DMS153 treated with DMSO at 0.1 percent for 48 hours (cell line): ENCODE measurements at regions not wholly inside any gene's neighbourhood (a gene's known extent, or its start where the extent isn't known, plus 50 kb on each side); places are given as distances from the start of the nearest gene placed in this dataset.

Experiments used
- DNase-seq: peaks from one replicate; lab custom pipeline; 2025; ENCODE audit not compliant: unreplicated experiment; lab: John Stamatoyannopoulos, UW

- no peak for DNase-seq
Observed at GRCh38 chr11:92775003-92775676, 194.3 kb upstream of the MTNR1B start.

- DNase-seq = no peak
Observed at GRCh38 chr11:92776676-92777075, 192.8 kb upstream of the MTNR1B start.

- DNase-seq = no peak
Observed at GRCh38 chr11:92779746-92780145, 189.7 kb upstream of the MTNR1B start.

- DNase-seq = no peak
Observed at GRCh38 chr11:92781151-92781550, 188.3 kb upstream of the MTNR1B start.

GRCh38 chr11:92782806-92783205 is 186.6 kb upstream of the MTNR1B start:
- no peak for DNase-seq

- no peak for DNase-seq
Observed at GRCh38 chr11:92784331-92784730, 185.1 kb upstream of the MTNR1B start.

- DNase-seq = no peak
Observed at GRCh38 chr11:92787638-92788037, 181.8 kb upstream of the MTNR1B start.

- DNase-seq = no peak
Observed at GRCh38 chr11:92789761-92790160, 179.7 kb upstream of the MTNR1B start.

GRCh38 chr11:92790366-92790765 is 179.1 kb upstream of the MTNR1B start:
- DNase-seq = no peak

GRCh38 chr11:92790926-92791616 is 178.4 kb upstream of the MTNR1B start:
- DNase-seq = no peak

GRCh38 chr11:92791886-92792285 is 177.6 kb upstream of the MTNR1B start:
- no peak for DNase-seq

- no peak for DNase-seq
Observed at GRCh38 chr11:92793189-92793588, 176.3 kb upstream of the MTNR1B start.

GRCh38 chr11:92794783-92795182 is 174.7 kb upstream of the MTNR1B start:
- no peak for DNase-seq

GRCh38 chr11:92796744-92797143 is 172.7 kb upstream of the MTNR1B start:
- DNase-seq = no peak

- no peak for DNase-seq
Observed at GRCh38 chr11:92797874-92798273, 171.6 kb upstream of the MTNR1B start.

GRCh38 chr11:92801685-92802084 is 167.8 kb upstream of the MTNR1B start:
- DNase-seq = no peak

GRCh38 chr11:92802644-92803043 is 166.8 kb upstream of the MTNR1B start:
- DNase-seq = no peak

- DNase-seq = no peak
Observed at GRCh38 chr11:92803391-92803790, 166.1 kb upstream of the MTNR1B start.

GRCh38 chr11:92804388-92804966 is 165.0 kb upstream of the MTNR1B start:
- DNase-seq = no peak

GRCh38 chr11:92808022-92808421 is 161.4 kb upstream of the MTNR1B start:
- no peak for DNase-seq

- DNase-seq = no peak
Observed at GRCh38 chr11:92810423-92811064, 158.9 kb upstream of the MTNR1B start.

- no peak for DNase-seq
Observed at GRCh38 chr11:92811341-92811740, 158.1 kb upstream of the MTNR1B start.
